ENCODE measurements at regions not wholly inside any gene's neighbourhood (a gene's known extent, or its start where the extent isn't known, plus 50 kb on each side); places are given as distances from the start of the nearest gene placed in this dataset.
A peak's percentile ranks its signal among the peaks of the same experiment; 100 is the strongest.

GRCh38 chr17:72024457-72024856 is 96.4 kb upstream of the SOX9 start:
- DNase-seq (ENCODE audit: low read depth in 2 of 3, low spot score in 1 of 3): no peak

DNA sequence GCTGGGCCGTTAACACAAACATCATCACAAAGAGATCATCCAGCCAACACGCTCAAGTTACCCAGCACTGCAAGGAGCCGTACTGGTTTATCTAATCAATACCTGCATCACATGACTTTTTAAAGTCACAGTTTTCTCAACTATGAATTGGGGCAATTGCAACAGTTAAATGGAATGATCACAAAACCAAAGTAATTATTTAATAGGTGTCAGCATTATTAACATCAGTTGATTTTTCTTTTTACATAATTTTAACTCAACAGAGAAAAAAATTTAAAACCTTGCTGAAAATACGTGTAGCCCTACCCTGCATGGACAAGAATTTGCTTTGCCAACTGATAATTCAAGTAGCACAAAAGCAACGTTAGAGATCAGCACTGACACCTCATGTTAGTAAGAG is 95.7 kb upstream of the SOX9 start:
- no peak for DNase-seq (ENCODE audit: low read depth in 2 of 3, low spot score in 1 of 3)

DNA sequence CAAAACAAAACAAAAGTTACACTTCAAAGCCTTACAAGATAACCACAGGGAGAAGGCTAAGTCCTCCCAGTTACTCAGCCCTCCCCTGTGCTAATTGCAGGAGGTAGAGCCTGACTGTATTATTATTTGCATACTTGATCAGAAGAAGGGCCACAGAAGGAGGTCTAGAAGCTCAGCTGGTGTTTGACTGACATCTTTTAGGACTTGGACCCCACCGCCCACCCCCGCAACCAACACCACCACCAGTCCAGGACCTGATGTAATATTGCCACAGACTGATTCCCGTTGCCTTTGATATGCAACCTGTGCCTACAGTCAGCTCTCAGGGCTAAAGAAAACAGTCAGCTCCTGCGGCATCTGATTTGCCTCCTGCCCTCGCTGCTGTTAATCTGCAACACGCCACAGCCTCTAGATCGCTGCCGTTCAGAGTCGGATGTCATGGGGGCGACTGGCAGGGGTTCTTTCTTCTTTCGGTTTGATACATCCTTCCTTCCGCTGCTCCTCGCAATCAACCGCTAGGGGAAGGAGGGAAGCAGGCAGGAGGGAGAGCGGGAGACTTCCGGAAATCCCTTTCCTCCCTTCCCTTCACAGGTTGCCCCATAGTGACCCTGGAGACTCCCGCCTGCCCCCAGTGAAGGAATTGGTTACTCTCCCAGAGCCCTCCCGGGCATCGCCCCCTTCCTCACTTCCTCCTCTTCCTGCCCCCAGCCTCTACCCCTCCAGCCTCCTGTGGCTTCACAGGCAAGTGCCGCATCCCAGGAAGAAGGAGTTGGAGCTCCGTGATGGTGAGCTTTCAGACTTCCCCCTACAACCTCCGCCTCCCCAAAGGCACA is 90.5 kb upstream of the SOX9 start:
- peak in 1 of 3 donors; percentile 0 for DNase-seq (ENCODE audit: low read depth in 2 of 3, low spot score in 1 of 3)

DNA sequence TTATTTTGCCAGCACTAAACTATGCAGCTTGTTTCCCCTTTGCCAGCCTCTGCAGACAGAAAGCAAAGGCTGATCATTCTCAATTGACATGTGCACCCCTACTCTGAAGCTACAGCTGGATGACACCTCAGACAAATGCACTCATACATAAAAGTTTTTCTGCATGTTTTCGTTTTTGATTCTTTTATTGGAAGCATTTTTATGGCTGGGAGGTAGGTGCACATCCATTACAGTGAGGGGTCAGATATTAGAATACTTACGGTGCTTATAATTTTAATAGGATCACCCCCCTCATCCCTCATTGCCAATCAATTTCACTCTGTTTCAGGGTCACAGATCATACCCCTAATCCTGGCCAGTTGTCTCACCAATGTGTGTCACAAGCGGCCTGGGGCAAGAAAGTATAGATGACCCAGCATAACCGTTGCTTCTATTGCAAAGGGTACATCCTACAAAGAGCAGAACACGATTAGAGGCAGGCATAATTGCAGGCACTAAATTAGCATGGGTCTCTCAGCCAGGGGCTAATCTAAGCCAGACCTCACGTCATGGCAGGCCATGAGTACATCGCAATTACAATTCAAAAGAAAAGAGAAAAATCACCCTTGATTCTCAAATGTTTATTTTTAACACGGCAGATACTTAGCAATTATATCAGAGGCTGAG is 89.5 kb upstream of the SOX9 start:
- no peak for DNase-seq (ENCODE audit: low read depth in 2 of 3, low spot score in 1 of 3)

DNA sequence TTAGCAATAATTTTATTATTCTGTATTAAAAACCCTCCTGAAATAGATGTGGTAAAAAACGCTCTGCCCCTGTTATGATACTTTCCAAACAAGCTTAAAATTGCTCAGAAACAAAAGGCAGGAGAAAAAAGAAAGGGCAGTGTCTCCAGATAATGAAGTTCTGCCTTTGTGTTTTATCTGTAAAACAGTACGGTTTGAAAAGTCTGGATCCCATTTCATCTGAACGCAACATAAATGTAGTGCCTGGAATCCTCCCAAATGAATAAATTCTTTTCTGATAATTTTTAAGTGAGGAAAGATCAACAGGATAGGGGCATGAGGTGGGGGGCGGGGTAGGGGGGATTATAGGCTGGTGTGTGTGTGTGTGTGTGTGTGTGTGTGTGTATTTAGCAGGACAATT is 87.5 kb upstream of the SOX9 start:
- no peak for DNase-seq (ENCODE audit: low read depth in 2 of 3, low spot score in 1 of 3)

GRCh38 chr17:72034000-72034399 is 86.8 kb upstream of the SOX9 start:
- no peak for DNase-seq (ENCODE audit: low read depth in 2 of 3, low spot score in 1 of 3)

GRCh38 chr17:72038427-72038826 is 82.4 kb upstream of the SOX9 start:
- DNase-seq (ENCODE audit: low read depth in 2 of 3, low spot score in 1 of 3): no peak

DNA sequence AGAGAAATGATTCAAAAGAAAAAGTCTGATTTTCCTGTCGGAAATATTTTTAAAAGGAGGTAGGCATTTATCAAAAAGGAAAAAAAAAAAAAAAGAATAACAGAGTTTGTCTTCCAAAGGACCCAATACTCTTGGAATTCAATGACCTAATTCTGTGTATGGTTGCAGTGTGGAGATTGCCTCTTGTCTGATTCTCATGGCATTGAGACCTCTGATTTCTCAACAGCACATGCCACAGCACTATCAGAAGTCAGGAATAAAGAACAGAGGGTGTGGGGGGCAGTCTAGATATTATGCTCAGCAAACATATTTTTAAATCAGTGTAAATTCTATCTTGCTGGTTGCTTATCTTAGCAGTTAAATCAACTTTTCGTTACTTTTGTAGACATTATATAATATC is 81.3 kb upstream of the SOX9 start:
- DNase-seq (ENCODE audit: low read depth in 2 of 3, low spot score in 1 of 3): no peak

- DNase-seq (ENCODE audit: low read depth in 2 of 3, low spot score in 1 of 3): no peak
These were observed 74.6 kb upstream of the SOX9 start for GRCh38 chr17:72046178-72046577.

DNA sequence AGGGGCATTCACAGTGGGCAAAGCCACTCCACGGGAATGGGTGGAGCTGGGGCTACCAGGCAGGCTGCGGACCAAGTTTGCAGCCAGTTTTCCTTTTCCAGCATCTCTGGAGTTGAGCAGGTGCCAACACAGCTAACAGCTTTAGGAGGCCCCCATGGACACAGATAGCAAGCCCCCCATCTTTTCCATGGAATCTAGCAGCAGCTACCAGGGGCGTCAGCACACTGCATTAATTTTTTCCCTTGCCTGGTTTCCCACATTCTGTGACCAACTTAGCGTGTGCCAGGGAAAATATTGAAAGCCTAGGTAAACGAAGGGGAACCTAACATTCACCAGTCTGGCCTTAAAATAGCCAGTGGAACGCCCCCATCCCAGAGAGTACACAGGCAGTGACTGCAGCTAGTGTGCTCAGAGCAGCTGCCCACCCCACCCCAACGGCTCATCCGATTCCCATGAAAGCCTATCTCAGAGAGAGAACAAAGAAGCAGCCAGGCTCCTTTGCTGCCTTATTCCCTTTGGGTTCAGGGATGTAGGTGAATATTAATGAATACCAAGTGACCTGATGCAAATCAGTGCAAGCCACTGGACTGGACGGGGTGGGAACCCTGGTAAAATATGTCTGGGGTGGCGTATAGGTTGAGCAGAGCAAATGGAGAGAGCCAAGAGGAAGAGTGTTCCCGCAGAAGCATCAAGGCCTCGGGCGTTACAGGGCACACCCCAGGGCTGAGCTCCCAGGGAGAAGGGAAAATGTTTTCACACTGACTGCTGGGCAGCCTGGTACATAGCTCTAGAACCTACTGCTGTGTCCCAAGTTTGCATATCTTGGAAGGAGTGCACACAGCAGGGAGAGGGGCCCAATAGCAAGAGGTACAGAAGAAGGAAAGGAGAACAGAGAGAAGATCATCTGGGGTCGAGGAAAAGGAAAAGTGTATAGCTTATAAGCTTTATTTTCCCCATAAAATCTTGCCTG is 73.9 kb upstream of the SOX9 start:
- DNase-seq (ENCODE audit: low read depth in 2 of 3, low spot score in 1 of 3): no peak

- DNase-seq (ENCODE audit: low read depth in 2 of 3, low spot score in 1 of 3): no peak
These were observed 70.9 kb upstream of the SOX9 start for GRCh38 chr17:72049914-72050313.

GRCh38 chr17:72053036-72053435 is 67.8 kb upstream of the SOX9 start:
- no peak for DNase-seq (ENCODE audit: low read depth in 2 of 3, low spot score in 1 of 3)

DNA sequence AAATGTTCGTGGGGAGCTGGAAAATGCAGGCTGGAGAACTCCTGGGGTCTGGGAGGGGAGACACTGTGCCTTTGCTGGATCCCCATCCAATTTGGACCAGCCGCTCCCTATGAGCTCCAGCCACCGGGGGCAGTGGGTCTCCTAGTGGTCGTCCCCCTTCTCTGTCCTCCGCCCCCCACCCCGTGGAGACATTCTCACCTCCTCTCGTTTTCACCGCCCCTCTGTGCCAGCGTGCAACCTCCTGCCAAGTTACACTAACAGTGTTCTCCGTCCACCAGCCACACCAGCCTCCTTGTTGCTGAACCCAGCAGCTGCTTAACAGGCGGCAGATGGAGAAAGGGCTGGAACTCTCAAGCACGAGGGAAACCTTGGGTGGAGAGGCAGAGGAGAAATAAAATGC is 67.4 kb upstream of the SOX9 start:
- no peak for DNase-seq (ENCODE audit: low read depth in 2 of 3, low spot score in 1 of 3)

DNA sequence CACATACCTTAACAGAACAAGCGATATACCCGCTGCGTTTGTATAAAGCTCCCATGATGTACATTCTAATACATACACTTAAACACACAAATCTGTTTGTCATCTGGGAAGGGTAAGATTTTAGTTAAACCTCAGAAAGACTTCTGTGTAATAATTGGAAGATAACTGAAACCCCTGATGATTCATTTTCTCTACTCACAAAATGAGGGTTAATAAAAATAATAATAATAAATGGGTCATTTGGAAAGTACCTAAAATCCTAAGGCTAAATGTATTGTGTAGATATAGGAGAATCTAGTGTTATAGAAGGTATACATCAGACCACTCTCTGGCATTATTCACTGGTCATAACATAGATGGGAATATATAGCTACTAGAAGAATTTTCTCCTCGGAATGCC is 64.7 kb upstream of the SOX9 start:
- DNase-seq (ENCODE audit: low read depth in 2 of 3, low spot score in 1 of 3): no peak

- no peak for DNase-seq (ENCODE audit: low read depth in 2 of 3, low spot score in 1 of 3)
These were observed 64.0 kb upstream of the SOX9 start for GRCh38 chr17:72056727-72057290.

DNA sequence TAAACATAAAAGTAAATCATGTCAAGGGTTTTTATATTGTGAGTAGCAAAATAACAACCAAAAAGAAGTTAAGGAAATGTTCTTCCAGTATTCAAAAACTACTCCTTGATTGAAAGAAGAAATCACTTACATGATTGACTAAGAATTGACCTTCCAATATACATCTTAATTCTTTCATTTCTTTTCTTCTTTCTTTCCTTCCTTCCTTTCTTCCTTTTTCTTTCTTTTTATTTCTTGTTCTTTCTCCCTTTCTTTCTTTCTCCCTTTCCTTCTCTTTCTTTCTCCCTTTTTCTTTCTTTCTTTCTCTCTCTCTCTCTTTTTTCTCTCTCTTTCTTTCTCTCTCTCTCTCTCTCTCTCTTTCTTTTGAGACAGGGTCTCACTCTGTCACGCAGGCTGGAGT is 60.7 kb upstream of the SOX9 start:
- no peak for DNase-seq (ENCODE audit: low read depth in 2 of 3, low spot score in 1 of 3)

- DNase-seq (ENCODE audit: low read depth in 2 of 3, low spot score in 1 of 3): no peak
These were observed 57.6 kb upstream of the SOX9 start for GRCh38 chr17:72063262-72063661.

DNA sequence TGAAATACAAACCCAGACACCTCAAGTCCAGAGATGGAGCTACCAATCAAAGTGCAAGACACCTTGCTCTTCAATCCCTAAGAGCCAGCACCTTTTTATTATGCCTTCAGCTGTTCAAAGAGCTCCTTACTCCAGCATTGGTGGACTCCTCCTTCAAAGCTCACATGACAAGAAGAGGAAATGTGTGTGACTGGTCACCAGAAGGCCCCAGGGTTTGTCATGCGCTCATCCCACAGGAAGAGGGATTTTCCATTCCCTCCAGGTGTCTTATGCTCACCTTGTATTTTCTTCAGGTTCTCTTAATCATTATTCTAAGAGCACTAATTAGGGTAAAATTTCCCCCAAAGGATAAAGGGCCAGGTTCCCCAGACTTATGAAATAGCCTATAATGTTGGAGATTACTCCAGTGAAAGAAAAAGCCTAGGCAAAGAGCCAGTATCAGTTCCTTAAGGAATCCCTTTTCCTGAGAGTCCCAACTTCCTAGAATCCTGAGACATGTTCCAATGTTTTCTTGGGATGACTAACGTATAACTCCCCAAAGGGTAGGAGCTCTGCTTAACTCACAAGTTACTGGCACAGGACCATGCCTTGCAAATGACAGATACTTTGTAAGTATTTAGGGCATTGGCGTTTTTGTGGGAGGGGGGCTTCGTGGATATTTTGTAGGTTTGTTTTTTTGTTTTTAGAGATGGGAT is 56.9 kb upstream of the SOX9 start:
- DNase-seq (ENCODE audit: low read depth in 2 of 3, low spot score in 1 of 3): no peak

DNA sequence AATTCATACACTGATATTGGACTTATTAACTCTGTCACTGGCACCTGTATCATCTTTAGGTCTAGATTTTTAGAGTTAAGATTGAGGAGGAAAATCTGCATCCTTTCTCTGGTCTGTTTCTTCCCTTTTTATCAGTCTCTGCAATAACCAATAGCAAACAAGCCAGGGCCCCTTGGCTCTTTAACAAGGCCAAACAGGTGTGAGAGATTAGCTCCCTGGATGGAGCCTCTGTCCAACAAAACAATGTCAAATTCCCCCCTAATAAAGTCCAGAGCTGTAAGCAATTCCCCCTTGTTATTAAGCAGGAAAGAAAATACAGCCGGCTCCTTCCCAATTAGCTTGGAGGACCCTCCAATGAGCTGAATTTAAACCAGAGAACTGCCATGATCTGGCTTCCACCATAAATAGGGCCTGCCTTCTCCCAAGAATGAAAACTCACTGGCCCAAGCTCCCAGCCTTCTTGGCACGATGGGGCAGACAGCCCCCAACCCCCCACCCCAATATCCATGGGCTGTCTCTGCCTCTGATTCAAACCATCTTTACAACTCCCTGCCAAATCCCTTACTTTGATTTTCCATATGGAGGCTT is 56.1 kb upstream of the SOX9 start:
- DNase-seq (ENCODE audit: low read depth in 2 of 3, low spot score in 1 of 3): no peak

DNA sequence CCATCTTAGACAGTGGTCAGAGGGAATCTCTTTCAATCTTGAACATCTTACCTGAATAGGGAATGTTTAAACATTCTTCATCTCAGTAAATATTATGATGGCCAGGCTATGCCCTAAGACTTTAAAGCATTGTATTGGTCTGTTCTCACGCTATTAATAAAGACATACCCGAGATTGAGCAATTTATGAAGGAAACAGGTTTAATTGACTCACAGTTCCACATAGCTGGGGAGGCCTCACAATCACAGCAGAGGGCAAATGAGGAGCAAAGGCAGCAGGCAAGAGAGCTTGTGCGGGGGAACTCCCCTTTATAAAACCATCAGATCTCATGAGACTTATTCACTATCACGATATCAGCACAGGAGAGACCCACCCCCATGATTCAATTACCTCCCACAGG is 55.3 kb upstream of the SOX9 start:
- DNase-seq (ENCODE audit: low read depth in 2 of 3, low spot score in 1 of 3): no peak
